Stimulated activated CD4-positive, alpha-beta T cell treated with anti-CD3 and anti-CD28 coated beads, TNF-alpha, amount 100 ng/mL, for 48 hours (primary cell): ENCODE measurements at regions not wholly inside any gene's neighbourhood (a gene's known extent, or its start where the extent isn't known, plus 50 kb on each side); places are given as distances from the start of the nearest gene placed in this dataset.
"Not testable (repeated sequence)": the region's sequence is repeated elsewhere in the genome, so short reads cannot be mapped to it uniquely, and the experiment has no call there.

Source experiments
- DNase-seq, 3 donors: peaks; one replicate each; pipeline ENCODE4 v3.0.0-alpha.2; 2020; ENCODE audit warnings: low read depth in 3 of 3

DNA sequence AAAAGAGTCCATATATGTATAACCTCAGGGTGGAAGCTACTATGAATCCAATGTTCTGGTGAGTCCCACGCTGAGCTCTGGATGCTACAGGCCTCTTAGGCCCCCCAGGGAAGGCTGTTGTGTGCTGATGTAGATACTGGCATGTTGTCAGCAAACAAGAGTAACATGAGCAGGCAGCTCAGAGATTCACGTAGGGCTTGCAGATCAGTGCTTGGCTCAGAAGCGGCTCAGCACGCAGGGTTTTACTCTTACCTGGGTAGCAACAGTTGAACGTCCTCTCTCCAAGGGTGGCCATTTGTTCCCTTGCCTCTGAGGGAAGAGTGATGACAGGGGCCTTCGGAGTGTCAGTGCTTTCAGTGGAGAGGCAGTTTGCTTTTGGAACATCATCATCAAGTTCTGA, 93.4 kb downstream of the ZFP64 start:
- DNase-seq = no peak

DNA sequence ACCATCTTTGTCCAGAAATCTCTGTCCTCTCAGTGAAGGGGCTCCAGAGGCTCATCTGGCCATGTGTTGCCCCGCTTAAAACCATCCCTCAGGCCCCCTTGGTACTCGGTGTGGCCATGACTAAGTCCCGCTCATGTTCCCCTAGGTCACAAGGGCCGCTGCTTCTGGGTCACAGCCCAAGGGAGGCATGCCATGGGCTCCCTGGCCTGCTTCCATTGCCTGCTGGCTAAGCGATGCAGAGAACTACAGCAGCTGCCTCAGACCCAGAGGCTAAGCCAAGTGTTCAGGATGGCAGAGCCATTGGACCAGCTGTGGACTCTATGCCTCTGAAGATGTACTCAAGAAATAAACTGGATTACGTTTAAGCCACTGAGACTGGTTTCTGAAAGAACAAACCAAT, 95.5 kb downstream of the ZFP64 start:
- no peak for DNase-seq

DNA sequence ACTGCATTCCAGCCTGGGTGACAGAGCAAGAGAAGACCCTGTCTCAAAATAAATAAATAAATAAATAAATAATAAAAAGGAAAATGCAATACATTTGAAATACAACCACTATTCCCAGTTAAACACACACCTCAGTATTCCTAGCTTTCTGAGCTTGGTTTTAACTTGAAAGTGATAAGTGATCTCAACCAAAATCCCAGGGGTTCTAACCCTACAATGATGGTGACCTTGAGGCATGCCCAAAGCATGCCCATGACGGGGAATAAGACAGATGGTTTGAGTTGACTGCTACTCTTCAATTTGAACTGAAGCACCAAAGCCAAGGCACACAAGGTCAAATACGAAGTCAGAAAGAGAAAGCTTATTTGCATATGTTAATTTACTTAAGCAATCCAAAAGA, 96.9 kb downstream of the ZFP64 start:
- DNase-seq = no peak

DNA sequence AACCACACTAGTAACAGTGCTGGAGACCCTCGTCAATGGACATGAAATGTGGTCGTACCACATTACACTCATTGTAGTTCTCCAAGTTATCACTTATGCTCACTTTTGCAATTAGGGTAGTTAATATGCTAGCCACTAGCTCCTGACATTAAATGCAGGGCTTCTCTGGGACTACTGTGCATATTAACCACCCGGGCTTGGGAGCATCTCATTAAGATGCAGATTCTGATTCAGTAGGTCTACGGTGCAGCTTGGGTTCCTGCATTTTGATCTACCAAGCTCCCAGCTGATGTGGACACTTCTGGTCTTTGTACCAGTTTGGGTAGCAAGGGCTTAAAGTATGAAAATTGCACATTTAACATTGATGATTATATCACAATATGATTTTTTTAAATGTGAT, 98.0 kb downstream of the ZFP64 start:
- no peak for DNase-seq

DNA sequence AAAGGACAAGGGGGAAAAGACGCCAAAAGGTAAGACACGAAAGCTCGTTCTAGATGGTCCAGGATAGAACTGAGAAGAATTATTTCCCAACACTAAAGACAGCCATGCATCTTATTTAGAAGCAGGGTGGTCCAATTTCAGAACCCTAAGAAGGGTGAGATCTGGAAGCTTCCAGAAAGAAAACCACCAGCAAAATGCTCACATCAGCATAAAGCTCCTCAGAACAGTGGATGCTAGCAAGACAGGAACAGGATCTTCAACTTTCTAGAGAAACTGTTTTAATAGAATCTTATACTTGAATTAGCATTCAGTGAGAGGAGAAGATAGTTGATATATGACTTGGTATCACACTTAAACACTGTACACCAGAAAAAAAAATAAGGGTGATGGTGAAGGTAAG, 101.5 kb downstream of the ZFP64 start:
- no peak for DNase-seq

DNA sequence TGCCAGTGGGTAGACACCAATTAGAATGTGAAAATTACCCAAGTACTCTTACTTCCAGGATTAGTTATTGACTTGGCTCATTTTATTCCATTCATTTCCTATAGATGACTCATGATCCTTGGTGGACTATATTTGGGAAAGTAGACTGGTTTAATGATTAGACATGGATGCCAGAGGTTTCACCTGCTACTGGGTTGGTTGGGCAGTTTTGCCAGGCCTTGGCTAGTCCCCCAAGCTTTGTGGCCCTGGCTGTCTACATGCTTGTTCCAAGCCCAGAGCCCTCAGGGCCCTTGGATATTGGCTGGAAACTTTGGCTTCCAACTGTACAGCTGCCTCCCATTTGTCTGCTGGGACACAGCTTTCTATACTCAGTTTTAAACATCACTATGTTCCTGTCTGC, 104.1 kb downstream of the ZFP64 start:
- DNase-seq = no peak

DNA sequence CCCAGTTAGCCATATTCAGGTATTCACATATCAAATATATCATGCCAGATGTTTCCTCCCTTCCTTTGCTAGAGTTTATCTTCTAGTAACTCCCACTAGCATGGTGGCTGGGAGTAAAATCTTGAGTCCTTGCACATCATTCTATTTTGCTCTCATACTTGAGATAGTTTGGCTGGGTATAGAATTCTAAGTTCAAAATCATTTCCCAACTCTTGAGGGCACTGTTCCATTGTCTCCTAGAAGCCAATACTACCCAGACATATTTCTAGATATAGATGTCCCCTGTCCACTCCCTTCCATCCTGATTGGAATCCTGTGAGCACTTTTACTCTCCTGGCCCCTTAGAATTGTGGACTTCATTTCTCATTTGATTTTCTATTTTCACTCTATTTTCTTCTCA, 104.7 kb downstream of the ZFP64 start:
- DNase-seq = no peak

DNA sequence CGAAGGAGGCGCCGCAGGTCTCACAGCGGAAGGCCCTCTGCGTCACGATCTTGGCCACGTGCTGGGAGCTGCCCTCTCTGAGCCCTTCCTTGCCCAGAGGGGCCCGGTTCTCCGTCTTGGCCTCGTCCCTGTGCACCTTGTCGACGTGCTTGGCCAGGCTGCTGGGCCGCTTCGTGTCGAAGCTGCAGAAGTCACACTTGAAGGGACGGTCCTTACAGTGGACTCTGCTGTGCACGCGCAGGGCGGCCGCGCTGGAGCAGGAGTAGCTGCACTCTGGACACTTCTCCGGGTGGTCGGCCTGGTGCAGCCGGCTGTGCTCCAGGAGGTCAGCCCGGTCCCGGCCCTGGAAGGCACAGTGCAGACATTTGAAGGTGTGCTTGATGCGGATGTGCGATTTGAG, 106.9 kb downstream of the ZFP64 start:
- DNase-seq = no peak

DNA sequence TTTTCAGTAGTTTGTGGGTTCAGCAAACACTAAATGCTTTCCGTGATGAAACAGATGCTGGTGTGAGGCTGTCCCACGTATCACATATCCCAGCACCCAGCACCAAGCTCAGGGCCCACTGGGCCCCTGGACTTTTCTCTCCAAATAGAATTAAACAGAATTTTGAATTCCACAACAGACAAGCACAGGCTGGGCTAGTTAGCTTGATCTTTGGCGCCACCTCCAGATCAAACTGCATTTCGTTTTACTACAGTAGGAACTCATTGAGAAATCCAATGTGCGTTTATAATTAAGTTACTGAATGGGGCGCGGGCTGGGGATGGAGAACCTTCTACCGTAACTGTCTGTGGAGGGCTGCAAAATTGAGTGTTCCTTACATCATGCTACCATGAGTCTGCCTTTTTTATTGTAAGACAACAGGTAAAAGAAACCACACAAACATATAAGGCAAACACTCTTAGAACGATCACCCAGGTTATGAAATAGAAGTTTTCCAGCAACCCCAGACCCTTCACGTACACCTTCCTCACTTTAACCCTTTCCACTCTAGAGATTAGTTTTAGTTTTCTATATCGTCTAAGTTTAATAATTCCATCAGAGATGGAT, 107.8 kb downstream of the ZFP64 start:
- DNase-seq = peak in 1 of 3 donors; percentile 17

DNA sequence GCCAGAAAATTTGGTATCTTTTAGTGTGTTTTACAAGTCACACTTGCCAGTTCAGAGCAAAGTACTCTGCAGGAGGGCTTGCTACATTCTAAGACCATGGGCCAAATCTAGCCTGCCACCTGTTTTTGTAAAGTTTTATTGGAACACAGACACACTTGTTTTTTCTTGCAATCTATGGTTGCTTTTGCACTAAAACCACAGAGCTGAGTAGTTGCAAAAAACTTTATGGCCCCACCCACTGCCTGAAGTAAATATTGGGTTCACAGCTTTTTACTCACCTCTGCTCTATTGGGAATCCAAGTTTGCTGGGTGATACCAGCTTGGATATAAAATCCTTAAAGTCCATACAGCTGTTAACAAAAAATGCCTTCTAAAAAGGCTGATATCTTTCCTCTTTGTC, 109.0 kb downstream of the ZFP64 start:
- DNase-seq = no peak

DNA sequence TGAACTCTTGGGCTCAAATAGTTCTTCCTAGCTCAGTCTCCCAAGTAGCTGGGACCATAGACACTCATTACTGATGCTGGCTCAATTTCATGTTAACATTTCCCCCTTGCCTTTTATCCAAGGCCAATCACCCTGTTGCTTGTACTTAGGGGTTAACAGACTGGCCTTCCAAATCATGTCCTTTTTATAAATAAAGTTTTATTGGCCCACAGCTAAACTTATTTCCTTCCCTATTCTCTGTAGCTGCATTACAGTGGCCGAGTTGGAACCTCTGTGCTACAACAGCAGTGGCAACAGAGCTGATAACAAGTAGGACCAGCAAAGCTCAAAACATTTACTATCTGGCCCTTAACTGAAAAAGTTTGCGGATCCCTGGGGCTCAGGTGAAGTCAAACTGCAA, 109.8 kb downstream of the ZFP64 start:
- DNase-seq = no peak

DNA sequence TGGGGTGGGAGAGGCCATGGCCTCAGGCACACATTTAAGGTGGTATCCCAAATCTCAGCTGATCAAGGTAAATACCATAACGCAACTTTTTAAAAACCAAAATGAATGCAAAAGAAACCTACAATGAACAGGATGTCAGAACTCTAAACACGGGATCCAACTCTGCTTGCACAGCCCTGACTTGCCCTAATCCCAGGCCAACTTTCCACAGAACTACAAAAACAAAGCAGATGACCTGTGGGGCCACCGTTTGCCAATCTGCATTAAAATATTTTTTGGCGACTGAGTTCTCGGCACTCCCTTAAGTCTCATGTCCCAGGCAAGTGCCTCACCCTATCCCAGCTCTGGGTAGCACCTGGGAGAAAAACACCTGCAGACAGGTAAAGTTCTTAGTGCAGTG, 110.5 kb downstream of the ZFP64 start:
- DNase-seq = no peak

DNA sequence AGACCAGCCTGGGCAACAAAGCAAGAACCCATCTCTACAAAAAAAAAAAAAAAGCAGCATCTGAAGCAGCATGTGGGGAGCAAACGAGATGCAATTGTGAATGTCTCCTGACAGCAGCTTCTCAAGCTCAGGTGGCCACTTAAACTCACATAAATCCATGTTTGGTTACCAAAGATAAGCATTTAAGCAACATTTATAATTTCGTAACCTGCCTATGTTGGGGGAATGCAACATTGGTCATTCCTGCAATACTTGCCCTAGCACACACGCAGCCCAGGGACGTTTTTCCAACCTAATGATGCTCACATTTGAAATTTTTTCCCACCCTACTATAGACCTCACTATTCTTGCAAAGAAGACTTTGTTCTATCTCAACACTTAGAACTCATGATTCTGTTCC, 113.3 kb downstream of the ZFP64 start:
- no peak for DNase-seq

DNA sequence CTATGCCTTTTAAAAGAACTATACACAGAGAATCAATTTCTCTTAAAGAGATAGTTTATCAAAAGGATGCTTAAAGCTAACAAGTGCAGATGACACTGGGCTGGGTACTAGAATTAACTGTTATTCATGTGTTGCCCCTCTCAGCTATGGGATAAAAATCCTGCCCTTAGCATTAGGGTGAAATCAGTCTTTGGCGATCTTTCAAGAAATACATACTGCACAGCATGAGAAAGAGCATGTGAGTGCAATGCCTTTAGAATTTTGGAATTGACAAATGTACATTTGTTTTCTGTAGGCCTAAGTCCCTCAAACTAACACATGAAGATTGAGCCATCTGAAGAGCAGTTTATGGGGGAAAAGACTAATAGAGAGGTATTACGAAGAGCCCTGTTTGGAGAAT, 115.4 kb downstream of the ZFP64 start:
- DNase-seq = no peak

DNA sequence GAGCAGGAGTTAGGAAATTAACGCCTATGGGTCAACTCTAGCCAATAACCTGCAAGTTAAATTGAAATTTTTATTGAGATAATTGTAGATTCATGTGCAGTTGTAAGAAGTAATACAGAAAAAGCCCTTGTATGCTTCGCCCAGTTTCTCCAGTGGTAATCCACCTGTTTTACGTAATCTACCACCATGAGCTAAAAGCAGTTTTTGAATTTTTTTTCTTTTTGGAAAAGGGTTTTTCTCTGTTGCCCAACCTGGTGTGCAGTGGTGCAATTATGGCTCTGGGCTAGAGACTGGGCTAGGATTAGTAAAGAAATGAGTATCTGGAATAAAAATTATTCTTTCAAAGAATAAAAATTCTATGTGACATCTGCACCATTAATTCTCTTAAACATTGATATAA, 116.2 kb downstream of the ZFP64 start:
- no peak for DNase-seq

DNA sequence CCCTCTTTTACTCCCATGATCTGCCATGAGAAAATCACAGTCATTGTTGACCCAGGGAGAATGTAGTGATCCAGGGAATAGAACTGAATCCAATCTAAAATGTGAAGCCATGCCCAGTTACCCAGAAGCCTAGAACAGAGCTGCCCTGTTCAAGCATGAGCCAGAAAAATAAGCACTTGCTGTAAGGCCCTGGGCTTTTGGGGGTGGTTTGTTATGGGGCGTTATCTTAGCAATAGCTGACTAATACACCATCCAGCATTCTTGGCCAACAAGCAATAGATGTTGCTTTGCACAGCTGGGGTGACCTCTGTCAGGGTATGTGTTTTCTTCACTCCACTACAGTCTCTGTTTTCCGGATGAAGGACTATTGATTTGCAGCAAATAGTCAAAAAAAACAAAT, 120.4 kb downstream of the ZFP64 start:
- no peak for DNase-seq

DNA sequence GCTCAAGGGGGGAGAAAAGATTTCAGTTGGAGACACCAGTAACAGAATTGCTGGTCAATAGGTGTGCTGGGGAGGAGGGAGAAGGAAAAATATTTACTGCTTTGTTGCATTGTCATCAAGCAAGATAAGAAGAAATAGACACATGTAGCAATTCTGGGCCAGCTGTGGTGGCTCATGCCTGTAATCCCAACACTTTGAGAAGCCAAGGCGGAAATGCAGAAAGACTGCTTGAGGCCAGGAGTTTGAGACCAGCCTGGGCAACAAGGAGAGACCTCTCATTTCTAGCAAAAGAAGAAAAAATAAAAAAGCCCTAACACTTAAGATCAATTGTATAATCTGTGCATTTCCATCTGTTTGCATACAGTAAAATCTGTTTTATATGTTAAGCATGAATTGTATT, 126.6 kb downstream of the ZFP64 start:
- DNase-seq = no peak

DNA sequence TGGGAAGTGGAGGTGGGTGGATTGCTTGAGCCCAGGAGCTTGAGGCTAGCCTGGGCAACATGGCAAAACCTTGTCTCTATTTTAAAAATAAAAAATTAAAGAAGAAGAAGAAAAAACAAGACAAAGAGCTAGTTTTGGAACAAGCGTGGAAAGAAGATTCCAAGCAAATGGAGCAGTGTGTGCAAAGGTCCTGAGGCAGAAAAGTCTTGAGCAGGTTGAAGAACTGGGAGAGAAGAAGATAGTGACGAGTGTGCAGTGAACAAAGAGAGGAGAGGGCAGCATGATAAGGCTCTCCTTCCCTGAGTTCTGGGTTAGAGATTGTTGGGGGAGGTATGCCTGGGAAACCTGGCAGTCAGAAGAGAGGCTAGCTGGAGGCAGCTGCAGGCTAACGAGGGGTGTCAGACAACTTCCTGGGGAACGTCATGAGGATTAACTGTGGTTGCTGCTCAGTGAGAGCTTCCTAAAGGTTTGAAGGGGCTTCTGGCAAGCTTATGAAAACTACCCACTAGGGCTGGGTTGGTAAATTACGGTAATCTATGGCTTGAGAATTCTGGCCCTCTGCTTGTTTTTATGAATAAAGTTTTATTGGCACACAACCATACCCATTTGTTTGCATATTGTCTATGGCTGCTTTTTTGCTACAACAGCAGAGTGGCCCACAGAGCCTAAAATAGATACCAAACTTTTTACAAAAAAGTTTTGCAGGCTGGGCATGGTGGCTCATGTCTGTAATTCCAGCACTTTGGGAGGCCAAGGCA, 128.9 kb downstream of the ZFP64 start:
- DNase-seq = no peak

DNA sequence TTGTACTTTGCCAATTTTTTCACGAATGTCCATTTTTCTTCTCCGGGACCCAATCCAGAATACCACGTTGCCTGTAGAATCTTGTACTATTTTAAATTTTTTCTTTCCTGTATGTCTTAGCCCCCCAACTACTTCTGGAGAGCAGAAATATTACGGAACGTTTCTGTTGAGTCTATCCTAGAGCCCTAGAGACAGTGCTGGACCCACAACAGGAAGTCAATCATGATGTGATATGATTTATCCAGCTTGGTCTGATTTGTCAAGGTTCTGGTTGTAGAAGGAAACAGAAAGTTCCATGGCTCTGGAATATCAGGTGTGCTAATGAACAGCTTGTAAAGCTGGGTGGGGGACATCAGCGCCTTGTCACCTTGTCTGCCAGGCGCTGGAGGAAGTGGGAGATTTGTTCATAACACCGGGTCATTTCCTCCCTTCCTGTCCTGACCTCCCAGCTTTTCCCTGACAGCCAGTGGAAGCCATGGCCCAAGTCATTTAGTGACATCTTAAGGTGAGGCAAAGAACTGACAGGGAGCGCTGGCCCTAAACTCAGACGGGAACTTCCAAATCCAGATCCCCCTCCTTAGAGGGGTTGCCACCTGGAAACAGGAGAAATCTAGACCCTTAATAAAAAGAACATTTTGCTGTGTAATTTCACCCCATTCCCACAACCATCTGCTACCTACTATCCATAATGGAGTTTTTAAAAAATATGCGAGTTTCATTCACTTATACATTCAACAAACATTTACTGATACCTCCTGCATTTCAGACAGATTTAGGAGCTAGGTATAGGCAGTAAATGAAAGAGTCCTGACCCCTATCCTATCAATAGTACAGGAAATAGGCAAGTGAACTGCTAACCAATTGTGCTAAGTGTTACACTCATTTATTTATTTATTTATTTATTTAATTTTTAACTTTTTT, 130.5 kb downstream of the ZFP64 start:
- no peak for DNase-seq

DNA sequence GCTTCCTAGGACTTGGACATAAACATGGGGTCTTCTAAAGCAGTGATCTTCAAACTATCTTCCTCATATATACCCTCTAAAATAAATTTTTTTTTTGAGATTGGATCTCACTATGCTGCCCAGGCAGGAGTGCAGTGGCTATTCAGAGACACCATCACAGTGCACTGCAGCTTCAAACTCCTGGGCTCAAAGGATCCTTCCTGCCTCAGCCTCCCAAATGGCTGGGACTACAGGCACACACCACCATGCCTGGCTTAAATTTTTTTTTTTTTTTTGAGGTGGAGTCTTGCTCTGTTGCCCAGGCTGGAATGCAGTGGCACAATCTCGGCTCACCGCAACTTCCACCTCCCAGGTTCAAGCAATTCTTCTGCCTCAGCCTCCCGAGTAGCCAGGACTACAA, 134.4 kb downstream of the ZFP64 start:
- not testable (repeated sequence) for DNase-seq

DNA sequence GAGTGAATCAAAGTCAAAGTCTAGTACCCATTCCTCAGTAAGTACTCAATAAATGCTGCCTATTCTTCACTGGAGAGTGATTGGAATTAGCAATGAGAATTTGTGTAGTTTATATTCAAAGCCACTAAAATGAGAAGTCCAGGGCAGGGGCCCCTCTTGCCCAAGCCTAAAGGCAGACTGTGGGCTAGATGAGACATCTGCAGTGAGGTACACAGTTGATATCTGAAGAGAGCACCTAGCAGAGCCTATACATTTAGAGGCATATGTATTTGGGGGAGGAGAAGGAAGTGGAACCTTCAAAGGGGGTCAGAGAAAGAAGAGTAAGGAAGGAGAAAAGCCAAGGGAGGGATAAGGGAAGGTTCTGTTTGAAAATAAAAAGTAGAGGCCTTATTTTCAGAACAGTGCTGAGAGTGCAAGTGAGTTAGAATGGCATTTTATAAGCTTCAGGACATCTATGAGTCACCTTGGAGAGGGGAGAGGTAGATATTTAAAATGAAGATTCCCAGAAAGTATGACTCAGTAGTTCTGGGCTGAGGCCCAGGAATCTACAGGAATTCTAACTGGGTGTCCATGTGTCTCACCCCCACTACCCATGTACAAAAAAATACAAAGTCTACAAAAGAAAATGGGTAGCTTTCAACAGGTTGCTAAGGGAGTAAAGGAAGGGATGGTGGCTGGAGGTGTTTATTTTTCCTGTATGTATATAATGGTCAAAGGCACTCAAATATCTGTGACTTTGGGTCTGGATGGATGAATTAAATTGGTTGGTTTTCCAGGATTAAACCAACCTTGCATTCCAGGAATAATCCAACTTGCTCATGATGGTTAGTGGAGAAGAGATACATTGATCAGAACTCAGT, 135.1 kb downstream of the ZFP64 start:
- DNase-seq = no peak

DNA sequence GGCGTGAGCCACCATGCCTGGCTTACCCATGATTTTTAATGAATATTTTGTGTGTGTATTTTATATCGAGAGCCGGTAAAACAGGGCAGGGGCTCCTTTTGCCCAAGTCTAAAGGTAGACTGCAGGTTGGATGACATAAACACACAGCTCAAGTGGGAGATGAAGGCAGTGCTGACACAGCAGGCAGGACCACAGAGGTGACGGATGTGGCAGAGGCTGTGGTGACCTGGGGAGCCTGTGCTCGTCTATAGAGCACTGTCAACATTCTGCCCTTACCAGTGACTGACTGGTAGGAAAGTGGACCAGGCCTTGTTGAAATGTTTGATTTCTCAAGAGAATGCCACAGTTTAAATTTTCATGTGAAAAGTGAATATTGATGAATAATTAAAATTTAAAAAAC, 137.5 kb downstream of the ZFP64 start:
- no peak for DNase-seq
